ENCODE measurements at regions not wholly inside any gene's neighbourhood (a gene's known extent, or its start where the extent isn't known, plus 50 kb on each side); places are given as distances from the start of the nearest gene placed in this dataset.

DNA sequence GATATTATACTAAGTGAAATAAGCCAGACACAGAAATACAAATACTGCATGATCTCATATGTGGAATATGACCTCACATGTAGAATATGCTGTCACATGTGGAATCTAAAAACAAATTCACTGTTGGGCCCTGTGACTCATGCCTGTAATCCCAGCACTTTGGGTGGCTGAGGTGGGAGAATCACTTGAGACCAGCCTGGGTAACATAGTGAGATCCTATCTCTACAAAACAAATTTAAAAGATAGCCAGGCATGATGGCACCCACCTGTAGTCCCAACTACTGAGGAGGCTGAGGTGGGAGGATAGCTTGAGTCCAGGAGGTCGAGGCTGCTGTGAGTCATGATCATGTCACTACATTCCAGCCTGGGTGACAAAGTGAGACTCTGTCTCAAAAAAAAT lies 160.3 kb downstream of the PTEN start:
- DNase-seq (ENCODE audit: low read depth): no peak

DNA sequence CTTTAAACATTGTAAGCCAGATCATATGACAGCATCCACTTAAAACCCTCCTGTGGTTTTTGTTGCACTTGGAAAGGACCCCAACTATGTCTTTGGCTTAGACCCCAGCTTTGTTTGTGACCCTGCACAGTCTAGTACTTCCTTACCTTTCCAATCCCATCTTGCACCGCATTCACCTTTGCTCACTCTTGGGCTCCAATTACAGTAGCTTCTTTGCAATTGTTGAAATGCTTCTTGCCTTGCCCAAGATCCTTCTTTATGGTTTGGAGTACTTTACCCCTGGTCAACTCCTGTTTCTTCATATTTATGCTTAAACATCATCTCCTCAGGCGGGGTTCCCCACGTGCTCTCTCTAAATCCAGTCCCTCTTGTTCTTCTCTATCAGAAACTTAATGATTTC lies 162.6 kb downstream of the PTEN start:
- no peak for DNase-seq (ENCODE audit: low read depth)

DNA sequence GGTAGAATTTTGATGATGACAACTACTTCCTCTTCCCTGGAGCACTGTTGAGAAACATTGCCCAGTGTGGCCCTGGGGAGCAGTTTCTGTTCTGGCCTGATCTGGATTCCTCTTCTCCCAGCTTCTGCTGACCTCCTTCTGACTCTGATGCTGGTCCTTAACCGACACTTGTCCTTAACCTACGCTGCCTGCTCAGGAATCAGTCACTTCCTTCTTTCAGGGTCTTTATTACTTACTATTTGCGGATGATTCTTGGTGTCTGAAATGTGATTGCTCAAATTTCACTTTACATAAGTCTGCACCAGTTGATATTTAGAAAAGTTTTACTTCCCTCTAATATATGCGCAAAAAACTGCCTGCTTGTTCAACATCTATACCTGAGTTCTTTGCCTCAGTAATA lies 164.1 kb downstream of the PTEN start:
- DNase-seq (ENCODE audit: low read depth): no peak

DNA sequence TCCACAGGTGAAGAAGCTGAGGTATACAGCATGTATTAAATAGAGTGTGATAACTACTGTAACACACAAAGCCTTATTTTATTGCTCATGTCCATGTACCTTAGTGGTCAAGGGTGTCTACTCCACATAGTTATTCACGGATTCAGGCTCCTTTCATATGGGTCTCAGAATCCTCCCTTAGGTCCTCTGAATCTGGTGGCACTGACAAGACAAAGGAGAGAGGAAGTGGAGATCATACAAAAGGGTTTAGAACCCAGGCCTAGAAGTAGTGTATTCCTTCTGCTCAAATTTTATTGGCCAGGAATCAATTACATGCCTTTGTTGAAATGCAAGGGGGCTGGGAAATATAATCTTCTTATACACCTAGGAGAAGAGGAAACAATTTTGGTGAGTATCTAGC lies 164.6 kb downstream of the PTEN start:
- no peak for DNase-seq (ENCODE audit: low read depth)

DNA sequence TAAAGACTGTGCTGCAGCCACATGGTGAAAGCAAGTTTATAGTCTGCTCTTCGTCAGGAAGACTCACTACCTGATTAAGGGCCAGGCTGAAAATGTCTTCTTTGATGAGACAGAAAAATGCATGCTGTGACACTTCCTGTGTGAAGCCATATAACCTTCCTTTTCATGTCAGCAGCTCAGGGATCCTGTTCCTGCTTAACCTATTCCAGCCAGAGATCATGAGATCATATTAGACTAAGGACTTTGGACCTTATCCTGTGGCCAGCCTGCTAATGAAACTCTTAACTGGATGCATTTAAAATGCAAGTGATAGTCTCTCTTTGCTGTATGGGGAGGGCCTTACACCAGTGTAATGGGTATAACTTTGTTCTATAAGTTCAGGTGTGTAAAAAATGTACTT lies 165.2 kb downstream of the PTEN start:
- DNase-seq (ENCODE audit: low read depth): no peak

DNA sequence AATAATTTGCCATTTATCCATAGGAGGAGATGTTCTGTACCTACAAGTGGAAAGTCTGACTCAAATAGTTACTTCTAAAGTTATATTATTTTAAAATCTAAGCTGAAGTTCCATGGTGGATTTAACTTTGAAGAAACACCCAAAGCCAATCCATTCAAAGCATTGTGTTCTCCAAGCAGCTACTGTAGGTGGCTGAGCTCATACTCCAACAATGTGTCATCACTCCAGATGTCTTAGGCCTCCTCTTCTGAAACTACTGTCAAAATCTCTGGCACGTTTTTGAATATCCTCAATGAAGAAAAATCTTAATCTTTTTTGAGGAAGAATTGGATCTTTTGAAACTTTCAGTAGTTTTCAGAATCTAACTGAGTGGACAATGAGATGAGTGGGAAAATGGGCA lies 169.1 kb downstream of the PTEN start:
- DNase-seq (ENCODE audit: low read depth): peak; percentile 85

DNA sequence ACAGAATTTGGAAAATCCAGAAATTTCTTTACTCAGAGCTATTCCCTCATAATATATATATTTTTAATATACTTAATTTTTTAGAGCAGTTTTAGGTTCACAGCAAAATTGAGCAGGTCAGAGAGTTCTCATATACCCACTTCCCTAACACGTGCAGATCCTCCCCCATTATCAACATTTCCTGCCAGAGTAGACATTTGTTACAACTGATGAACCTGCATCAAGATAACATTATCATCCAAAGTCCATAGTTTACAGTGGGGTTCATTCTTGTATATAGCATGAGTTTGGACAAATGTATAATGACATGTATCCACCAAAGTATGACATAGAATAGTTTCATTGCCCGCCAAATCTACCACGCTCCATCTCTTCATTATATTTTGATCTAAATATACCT lies 170.0 kb downstream of the PTEN start:
- no peak for DNase-seq (ENCODE audit: low read depth)

DNA sequence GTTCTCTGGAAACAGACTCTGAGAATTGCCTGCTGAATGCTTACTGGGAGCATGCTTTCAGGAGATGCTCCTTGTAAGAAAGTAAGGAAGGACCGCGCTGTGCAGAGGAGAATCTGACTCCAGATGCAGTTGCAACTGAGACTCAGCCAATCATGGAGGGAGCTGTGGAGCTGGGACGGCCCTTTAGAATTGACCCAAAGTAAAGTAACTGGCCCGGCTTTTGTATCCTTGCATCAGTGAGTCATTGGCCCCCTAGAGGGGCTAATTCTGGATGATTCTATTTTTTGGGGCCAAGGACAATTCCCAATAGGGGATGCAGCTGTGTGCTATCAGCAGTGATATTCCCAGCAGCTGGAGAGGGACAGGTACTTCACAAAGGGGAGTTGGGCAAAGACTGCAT lies 170.4 kb downstream of the PTEN start:
- no peak for DNase-seq (ENCODE audit: low read depth)

DNA sequence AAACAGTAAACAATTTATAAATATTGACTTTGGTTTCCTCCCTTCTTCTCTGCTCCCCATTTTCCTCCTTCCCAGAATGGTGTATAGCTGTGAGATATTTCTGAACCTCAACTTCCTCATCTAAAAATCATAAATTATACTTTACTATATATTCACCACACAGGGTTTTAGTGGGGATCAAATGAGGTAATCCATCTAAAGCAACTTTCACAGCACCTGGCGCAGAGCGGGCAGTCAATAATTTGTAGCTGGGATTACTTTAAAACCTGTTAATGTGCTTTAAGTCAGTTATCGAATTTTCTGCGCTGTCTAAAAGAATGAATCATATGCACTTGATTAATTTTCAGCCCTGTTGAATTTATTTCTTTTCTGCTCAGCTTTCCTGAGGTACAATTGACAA lies 172.7 kb downstream of the PTEN start:
- DNase-seq (ENCODE audit: low read depth): no peak

DNA sequence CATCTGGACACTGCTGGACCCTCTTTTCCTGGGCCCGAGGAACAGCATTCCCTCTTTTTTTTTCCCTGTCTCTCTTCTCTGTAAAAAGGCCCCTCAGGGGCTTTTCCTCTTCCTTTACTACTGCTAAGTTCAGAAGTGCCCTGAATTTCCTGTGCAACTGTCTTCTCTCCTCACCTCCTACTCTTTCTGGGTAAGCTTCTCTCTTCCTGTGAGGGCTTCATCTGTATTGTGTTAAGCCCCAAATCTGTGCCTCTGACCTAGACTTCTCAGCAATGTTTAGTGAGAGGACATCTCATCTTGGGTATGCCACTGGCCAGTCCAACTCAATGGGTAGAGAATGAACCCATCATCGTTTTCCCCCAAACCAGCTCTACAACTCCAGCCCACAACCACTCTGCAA lies 174.2 kb downstream of the PTEN start:
- DNase-seq (ENCODE audit: low read depth): no peak

DNA sequence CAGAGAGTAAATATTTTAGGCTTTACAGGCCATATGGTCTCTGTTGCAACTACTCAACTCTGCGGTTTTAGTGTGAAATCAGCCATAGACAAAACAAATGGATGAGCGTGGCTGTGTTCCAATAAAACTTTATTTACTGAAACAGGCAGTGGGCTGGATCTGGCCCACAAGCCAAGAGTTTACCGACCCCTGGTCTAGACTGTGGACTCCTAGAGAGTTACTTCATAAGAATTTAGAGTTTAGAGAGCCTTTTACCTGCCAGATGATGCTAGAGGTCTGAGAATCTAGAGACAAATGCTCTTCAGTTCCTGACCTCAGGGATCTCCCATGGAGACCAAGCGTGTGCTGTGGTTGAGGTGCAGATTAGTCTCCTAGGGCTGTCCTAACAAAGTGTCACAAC lies 174.8 kb downstream of the PTEN start:
- peak; percentile 87 for DNase-seq (ENCODE audit: low read depth)

DNA sequence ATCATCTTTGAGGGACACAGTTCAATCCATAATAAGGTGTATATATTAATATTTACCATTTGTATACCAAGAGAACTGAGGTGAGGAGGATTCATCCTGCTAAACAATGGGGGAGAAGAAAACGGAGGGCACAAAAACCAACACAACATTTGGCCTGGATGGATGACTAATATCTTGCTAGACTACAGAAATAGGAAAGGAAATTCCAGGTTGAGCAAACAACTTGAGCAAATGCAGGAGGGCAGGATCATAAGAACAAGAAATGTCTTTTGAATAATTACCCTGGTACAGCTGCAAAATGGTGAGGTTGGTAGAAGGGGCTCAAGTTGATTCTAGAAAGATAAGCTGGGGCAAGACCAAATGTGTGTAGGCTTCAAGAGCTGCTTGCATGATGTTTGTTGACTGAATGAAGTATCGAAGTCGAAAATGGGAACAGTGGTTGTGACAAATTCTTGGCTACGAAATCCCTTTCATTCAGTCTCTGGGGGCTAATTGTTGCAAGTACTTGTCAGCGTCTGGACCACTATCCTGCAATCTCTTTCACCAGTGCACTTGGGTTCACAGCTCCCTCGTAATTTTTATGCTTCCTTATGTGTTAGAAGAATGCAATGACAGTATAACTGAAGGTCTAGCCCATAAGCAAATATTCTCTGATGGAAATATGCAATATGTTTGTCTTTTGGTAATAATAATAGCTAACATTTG lies 176.2 kb downstream of the PTEN start:
- peak; percentile 62 for DNase-seq (ENCODE audit: low read depth)

DNA sequence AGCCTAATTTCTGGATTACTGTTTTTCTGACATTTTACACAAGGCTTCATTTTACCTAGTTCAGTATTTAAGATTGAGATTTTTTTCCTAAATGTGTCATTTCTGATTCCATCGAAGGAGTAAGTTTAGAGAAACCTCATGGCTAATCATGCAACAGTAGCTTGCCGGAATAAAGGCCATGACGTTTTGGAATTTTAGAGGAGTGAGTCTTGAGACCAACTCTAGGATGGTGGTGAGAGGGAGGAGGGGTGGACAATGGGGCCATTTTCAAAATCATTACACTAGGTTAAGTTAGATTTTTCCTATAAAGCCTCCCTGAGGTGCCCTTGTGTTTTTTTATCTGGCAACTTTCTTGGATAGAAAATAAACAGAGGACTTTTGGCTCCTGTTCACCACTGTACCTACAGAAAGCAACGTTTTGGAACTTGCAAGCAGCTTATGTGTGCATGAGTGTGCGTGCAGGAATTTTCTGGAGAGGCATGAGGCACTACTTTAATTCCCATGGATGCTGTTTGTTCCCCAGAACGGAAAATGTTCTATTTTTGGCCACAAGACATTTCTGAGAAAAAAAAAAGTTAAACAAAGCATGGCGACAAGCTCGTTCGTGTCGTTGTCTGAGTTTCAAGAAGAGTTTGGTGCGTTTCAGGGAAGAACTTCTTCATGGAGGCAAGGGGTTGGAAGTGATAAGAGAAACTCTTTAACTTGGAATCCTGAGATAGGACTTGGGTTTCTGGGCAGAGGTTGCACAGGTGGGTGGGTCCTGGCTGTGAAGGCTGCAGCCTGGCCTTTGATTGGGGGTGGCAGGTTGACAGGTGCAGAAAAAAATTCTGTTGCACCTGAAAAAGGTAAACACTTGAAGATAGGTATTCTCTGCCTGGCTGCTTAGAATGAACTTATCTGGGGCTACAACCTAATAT lies 178.1 kb downstream of the PTEN start:
- peak; percentile 93 for DNase-seq (ENCODE audit: low read depth)

DNA sequence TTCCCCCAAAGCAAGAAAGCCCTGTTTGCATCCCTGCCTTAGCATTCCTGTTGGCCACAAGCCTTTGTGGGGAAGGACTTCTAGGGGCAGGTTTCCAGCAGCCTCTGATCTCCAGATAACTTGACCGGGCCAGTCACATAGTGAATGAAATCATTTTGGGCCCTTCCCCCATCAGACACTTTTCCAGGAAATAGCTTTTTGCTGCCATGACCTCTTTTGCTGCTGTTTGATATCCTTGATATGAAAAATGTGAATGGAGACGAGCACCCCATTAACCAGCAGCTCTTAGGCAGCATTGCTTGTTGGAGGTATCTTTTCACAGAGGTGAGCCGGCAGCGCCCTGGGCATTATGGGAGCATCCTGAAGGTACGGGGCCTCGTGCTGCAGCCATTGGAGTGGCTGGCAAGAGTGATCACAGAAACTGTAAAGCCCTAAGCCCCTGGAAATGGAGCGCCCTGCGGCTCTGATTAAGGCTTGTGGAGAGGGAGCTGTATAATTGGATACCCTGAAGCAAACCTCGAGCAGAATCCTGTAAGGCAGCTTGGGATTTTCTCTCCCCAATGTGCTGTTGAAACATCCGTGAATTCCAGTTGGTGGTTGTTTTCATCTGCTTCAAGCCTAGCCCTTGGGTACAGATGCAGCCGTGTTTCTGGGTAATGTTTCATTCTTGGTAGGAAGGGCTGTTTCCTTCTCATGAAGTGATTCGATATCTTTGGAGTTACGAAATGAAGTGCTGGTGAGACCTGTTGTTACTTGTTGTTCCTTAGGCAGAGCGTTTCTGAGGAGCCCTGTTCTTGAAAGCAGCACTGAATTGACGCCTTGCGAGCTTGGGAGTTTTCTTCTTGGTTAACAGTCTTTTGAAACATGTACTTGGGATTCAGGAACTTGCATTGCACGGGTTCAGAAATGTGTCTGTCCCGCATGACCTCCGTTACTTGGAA lies 179.0 kb downstream of the PTEN start:
- peak; percentile 91 for DNase-seq (ENCODE audit: low read depth)

DNA sequence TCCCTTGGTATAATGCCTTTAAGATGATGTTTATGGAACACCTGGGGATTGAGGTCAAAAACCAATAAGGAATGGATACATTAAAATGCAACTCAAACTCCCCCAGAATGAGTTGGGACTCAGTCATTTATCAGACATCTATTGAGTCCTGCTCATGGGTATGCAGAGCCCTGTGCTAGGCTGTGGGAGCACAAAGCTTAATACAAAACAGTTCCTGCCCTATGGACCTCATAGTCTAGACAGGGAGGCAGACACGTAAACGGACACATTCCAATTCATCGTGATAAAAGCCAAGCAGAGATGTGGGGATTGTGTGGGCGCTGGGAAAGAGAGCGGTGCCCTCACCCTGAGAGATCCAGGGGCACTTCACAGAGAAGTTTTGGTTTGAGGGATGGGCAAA lies 181.7 kb downstream of the PTEN start:
- DNase-seq (ENCODE audit: low read depth): peak; percentile 43

DNA sequence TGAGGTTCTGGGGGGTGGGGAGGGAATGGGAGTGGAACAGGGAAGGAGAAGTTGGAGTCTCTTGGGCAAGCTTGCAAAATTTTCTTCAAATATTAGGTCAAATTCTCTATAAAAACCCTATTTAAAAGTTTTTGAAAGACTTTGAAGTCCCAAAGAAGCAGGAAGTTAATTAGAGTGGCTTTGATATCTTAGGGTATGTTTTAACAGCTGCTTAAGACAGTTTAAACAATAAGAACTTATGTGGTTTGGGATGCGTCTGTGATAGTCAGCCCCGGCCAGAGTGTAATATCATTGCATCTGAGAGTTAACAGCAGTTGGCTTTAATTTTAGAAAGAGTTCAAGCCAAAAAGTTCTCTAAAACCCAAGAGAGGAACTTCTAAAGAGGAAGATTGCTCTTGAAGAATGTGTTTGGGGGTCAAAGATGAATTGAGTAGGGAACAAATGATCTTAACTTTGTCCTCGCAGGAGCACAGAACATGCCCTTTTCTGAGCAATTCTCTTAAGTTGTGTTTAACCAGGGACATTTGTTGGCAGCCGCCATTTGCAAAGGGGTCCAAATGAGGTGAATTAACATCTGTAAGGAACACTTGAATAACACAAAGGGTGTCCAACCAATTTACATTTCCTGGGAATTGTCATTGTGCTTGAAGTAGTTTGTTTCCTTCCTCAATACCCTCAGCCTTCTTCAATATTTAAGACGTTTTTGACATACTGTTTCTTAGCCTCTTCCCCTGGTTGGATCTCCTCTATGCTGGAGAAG lies 182.4 kb downstream of the PTEN start:
- DNase-seq (ENCODE audit: low read depth): no peak

DNA sequence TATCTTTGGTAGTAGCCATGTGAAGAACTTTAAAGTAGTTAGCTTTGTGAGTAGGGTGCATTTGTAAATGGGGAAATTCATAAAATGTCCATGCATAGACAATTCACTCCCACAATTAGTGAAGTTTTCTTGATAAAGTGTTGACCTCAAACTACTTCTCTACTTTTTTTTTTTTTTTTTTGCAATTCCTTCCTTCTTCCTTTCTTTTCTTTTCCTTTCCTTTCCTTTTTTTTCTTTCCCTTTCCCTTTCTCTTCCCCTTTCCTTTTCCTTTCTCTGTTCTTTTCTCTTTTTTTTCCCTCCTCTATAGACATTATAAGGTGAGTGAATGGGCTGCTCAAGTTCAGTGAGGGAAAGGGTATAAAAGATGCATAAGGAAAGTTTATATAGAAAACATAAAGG lies 184.2 kb downstream of the PTEN start:
- no peak for DNase-seq (ENCODE audit: low read depth)

DNA sequence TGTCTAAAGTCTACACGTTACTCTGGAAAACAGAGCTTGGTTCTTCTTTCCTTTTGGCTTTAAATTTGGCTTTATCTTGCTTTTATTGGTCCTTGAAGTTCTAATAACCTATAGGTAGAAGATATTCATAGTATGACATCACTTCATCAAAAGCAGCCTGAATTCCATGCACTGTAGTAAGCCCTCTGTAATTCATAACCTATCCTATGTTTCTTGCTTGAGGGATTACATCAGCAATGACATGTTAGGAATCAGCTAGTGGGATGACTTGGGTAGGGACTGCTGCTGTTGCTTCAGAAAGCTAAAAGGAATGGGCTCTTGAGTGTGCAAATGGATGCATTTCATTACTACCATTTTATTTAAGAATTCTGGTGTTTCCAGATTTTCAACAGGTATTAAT lies 184.9 kb downstream of the PTEN start:
- DNase-seq (ENCODE audit: low read depth): peak; percentile 43

DNA sequence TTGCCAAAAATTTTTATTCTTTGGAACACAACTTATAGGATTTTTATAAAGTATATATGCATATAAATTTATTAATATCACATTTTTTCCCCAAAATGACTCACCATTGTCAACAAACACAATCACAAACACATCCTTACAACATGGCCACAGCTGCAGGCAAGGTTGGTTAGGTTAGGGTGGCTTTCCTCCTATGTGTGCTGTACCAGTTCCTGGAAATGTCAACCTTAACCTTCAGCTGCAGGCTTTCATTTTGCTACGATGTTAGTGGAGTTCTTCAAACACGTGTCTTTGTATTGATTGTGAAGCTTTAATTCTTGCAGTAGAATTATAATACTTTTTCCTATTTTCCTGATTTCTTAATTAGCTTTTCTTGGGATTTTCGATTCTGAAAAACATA lies 185.8 kb downstream of the PTEN start:
- DNase-seq (ENCODE audit: low read depth): no peak

DNA sequence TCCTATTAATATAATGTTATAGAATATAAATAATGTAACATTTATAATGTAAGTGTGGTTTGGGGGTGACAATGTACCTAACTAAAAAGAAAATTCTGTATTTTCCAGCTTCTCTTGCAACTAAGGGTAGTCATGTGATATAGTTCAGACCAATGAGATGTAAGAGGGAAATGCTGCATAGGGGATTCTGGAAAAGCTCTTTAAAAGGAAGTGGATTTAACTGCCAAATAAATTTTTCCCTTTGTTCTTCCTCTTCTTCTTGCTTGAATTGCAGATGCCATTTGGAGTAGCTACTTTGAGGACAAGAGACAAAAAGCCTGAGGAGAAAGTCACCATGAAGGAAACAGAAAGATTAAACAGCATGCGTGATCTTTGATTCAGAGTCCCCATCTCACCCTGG lies 194.3 kb downstream of the PTEN start:
- no peak for DNase-seq (ENCODE audit: low read depth)

DNA sequence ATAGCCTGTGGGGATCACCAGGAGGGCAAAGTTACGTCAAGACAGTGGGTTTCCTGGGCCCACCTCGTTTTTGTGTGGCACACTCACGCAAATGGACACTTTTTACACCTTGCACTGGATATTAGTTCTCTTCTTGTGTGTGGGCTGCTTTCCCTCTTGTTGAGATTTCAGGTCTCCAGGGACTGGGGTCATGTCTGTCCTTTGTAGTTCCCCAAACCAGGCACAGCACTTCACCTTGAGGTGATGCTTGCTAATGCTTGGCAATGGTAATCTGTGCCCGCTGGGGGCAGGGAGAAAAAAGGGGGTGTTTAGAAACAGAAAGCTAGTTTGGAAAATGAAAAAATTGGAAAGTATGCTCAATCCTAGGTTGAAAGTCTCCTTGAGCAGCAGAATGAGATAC lies 195.3 kb downstream of the PTEN start:
- DNase-seq (ENCODE audit: low read depth): no peak

DNA sequence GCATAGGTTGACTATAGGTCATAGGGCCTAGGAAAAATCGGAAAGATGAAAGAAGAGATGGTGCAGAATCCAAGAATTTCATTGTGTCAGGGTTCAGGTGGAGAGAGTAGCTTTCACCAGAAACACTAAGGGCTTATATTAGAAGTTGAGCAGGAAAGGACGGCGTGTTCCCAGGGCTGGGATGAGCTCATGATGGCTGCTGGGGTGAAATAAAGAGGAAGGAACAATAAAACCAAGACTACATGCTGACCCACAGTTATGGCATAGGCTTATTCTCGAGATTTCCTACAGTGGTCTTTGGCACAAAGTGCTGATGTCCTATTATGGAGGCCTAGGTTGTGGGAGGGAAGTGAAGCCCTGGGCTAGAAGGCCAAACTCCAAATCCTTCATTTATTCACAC lies 195.8 kb downstream of the PTEN start:
- DNase-seq (ENCODE audit: low read depth): no peak
